GM12878 (cell line): ENCODE measurements at regions not wholly inside any gene's neighbourhood (a gene's known extent, or its start where the extent isn't known, plus 50 kb on each side); places are given as distances from the start of the nearest gene placed in this dataset.

Source experiments
- ATAC-seq: fragments of 200-7000 bp; cut with Tn5 transposase; 3 replicates; pipeline ENCODE4 v1.9.1; 2020; ENCODE audit warnings: mild to moderate bottlenecking, moderate library complexity
- BruUV-seq: library from RNA; stranded (reverse); fragments of 400-500 nt; replicated peaks from 2 replicates; lab custom pipeline; 2021; lab: Mats Ljungman, UMichigan
- CTCF ChIA-PET: fragments of 300-600 bp; sonication (Branson Sonifier 250); formaldehyde crosslinking; extraction: SDS; loops from one replicate; lab custom pipeline; 2021; ENCODE audit warnings: inconsistent platforms; lab: Yijun Ruan, JAX
- POLR2A ChIA-PET: fragments of 350-600 bp; formaldehyde crosslinking; extraction: SDS; loops from one replicate; lab custom pipeline; 2021; ENCODE audit warnings: inconsistent platforms; lab: Charles Lee
- RAD21 ChIA-PET: fragments of 300-600 bp; sonication (Branson Sonifier 250); formaldehyde crosslinking; loops from one replicate; lab custom pipeline; 2023; ENCODE audit warnings: antibody characterized with exemption; ENCODE audit not compliant: unreplicated experiment; lab: Charles Lee
- SMC1A ChIA-PET: fragments of 300-600 bp; sonication (Branson Sonifier 250); formaldehyde crosslinking; loops from one replicate; lab custom pipeline; 2023; ENCODE audit not compliant: unreplicated experiment, uncharacterized antibody; lab: Charles Lee
- DNase-seq: peaks from one replicate; pipeline ENCODE4 v3.0.0-alpha.2; 2011; ENCODE audit warnings: low read depth, low spot score
- FAIRE-seq: peaks from 3 replicates; lab custom pipeline; 2011; peaks lifted over from hg19 to GRCh38; lab: Jason Lieb, UNC
- H2AFZ ChIP-seq: 2 replicates; pipeline ENCODE4 v1.6.0; 2011; ENCODE audit warnings: low read depth, low read length, control low read depth; ENCODE audit not compliant: control insufficient read depth
- H3K27ac ChIP-seq: 2 replicates; pipeline ENCODE4 v1.5.1; 2011; ENCODE audit warnings: control low read depth; ENCODE audit not compliant: control insufficient read depth, insufficient read depth
- H3K27me3 ChIP-seq, 2 experiments: replicated peaks in 1 of 2; 2 replicates each; pipeline versions ENCODE4 v1.6.0 to v1.6.1; 2011; ENCODE audit warnings: low read length in 1 of 2; ENCODE audit not compliant: control insufficient read depth in 2 of 2, insufficient read depth in 2 of 2
- H3K36me3 ChIP-seq, 2 experiments: 2 replicates each; pipeline ENCODE4 v1.5.1; 2011; ENCODE audit warnings: low read length in 1 of 2; ENCODE audit not compliant: control insufficient read depth in 2 of 2, insufficient read depth in 2 of 2
- H3K4me1 ChIP-seq: 2 replicates; pipeline ENCODE4 v1.6.1; 2011; ENCODE audit warnings: mild to moderate bottlenecking, low read length, moderate library complexity, mixed read lengths; ENCODE audit not compliant: control insufficient read depth, insufficient read depth
- H3K4me2 ChIP-seq: 2 replicates; pipeline ENCODE4 v1.6.0; 2011; ENCODE audit warnings: control low read depth; ENCODE audit not compliant: control insufficient read depth, insufficient read depth
- H3K4me3 ChIP-seq: fragments of 200-600 bp; sonication (generic); 2 replicates; pipeline ENCODE4 v1.5.1; 2016
- H3K79me2 ChIP-seq: 2 replicates; pipeline ENCODE4 v1.6.0; 2011; ENCODE audit warnings: low read length; ENCODE audit not compliant: control insufficient read depth, insufficient read depth
- H3K9ac ChIP-seq: 2 replicates; pipeline ENCODE4 v1.8.0; 2011; ENCODE audit warnings: low read length, control low read depth, mixed read lengths; ENCODE audit not compliant: control insufficient read depth, insufficient read depth
- H3K9me3 ChIP-seq: replicated peaks from 3 replicates; pipeline ENCODE4 v1.5.1; 2011; ENCODE audit warnings: mild to moderate bottlenecking, low read length; ENCODE audit not compliant: control insufficient read depth, insufficient read depth
- H4K20me1 ChIP-seq: 2 replicates; pipeline ENCODE4 v1.6.0; 2011; ENCODE audit not compliant: control insufficient read depth, insufficient read depth
- ATF7 ChIP-seq: fragments of 450-650 bp; IDR thresholded peaks from 2 replicates; pipeline ENCODE4 v1.6.1; 2016; ENCODE audit warnings: low read depth, mild to moderate bottlenecking
- BMI1 ChIP-seq: fragments of 450-650 bp; IDR thresholded peaks from 2 replicates; pipeline ENCODE4 v1.6.1; 2016; ENCODE audit warnings: mild to moderate bottlenecking, moderate library complexity, borderline replicate concordance
- CEBPB ChIP-seq, 2 experiments: fragments of 150-350 bp in 1 of 2; IDR thresholded peaks; 2 replicates each; pipeline ENCODE4 v1.6.1; 2012 to 2014; ENCODE audit warnings: low read depth in 2 of 2, low read length in 2 of 2, borderline replicate concordance in 1 of 2, inconsistent platforms in 1 of 2
- CREB1 ChIP-seq: IDR thresholded peaks from 2 replicates; pipeline ENCODE4 v1.6.1; 2012; ENCODE audit warnings: low read depth, mild to moderate bottlenecking, inconsistent platforms
- DPF2 ChIP-seq: fragments of 450-650 bp; IDR thresholded peaks from 2 replicates; pipeline ENCODE4 v1.6.1; 2017; ENCODE audit warnings: mild to moderate bottlenecking
- E4F1 ChIP-seq: fragments of 450-650 bp; IDR thresholded peaks from 2 replicates; pipeline ENCODE4 v1.6.1; 2018; ENCODE audit warnings: borderline replicate concordance, mild to moderate bottlenecking; ENCODE audit not compliant: partially characterized antibody
- JUNB ChIP-seq: IDR thresholded peaks from 2 replicates; pipeline ENCODE4 v1.6.1; 2016; ENCODE audit warnings: antibody characterized with exemption, mild to moderate bottlenecking
- KAT2A ChIP-seq: conservative IDR thresholded peaks from 2 replicates; pipeline ENCODE4 v1.6.1; 2011; ENCODE audit warnings: low read depth, low read length; ENCODE audit not compliant: control insufficient read depth
- MLLT1 ChIP-seq: fragments of 450-650 bp; IDR thresholded peaks from 2 replicates; pipeline ENCODE4 v1.6.1; 2016; ENCODE audit warnings: mild to moderate bottlenecking
- MTA2 ChIP-seq: fragments of 450-650 bp; IDR thresholded peaks from 2 replicates; pipeline ENCODE4 v1.6.1; 2016; ENCODE audit warnings: low read depth, mild to moderate bottlenecking, moderate library complexity
- NKRF ChIP-seq: fragments of 450-650 bp; conservative IDR thresholded peaks from 2 replicates; pipeline ENCODE4 v1.6.1; 2017; ENCODE audit warnings: mild to moderate bottlenecking, moderate library complexity
- PAX8 ChIP-seq: fragments of 450-650 bp; IDR thresholded peaks from 2 replicates; pipeline ENCODE4 v1.6.1; 2017; ENCODE audit warnings: mild to moderate bottlenecking, moderate library complexity
- SIN3A ChIP-seq: IDR thresholded peaks from 2 replicates; pipeline ENCODE4 v1.6.1; 2012; ENCODE audit warnings: low read depth, low read length, improper control_type of control experiment
- SMARCA5 ChIP-seq: fragments of 450-650 bp; IDR thresholded peaks from 2 replicates; pipeline ENCODE4 v1.6.1; 2017; ENCODE audit warnings: mild to moderate bottlenecking
- SUPT20H ChIP-seq: IDR thresholded peaks from 2 replicates; pipeline ENCODE4 v1.6.1; 2011; ENCODE audit warnings: low read depth, mild to moderate bottlenecking, low read length, moderate library complexity, borderline replicate concordance; ENCODE audit not compliant: control insufficient read depth
- ZBTB40 ChIP-seq: fragments of 450-650 bp; IDR thresholded peaks from 2 replicates; pipeline ENCODE4 v1.6.1; 2016; ENCODE audit warnings: mild to moderate bottlenecking, moderate library complexity, borderline replicate concordance
- WGBS: methylation state at CpG from one replicate; pipeline ENCODE4 v1.1.6; 2016; ENCODE audit warnings: low lambda C conversion rate; ENCODE audit not compliant: insufficient replicate concordance, insufficient coverage; ENCODE audit errors: missing lambda C conversion rate; 5-methylcytosine and 5-hydroxymethylcytosine counted together
- in situ Hi-C: fragments of 300-500 bp; cut with MboI; formaldehyde crosslinking; loops from 9 replicates; pipeline ENCODE4 v1.14.3; 2018; ENCODE audit warnings: mixed read lengths
- intact Hi-C: fragments of 100-400 bp; cut with micrococcal nuclease; formaldehyde crosslinking; loops from one replicate; pipeline ENCODE4 v1.14.2; 2022; ENCODE audit not compliant: unreplicated experiment

- H2AFZ ChIP-seq = no peak overlapping the region
- no peaks in the 10 kb centered on the region for H3K4me1 ChIP-seq
- H3K36me3 ChIP-seq = no peaks in the 10 kb centered on the region
- H3K27me3 ChIP-seq = no peaks in the 10 kb centered on the region
- ChIA-PET POLR2A (no interaction called here), SMC1A (no interaction called here), CTCF (no interaction called here), RAD21 (no interaction called here)
- H3K4me2 ChIP-seq = no peak overlapping the region
- WGBS = 5% methylated on average over 1 of the region's 1 CpG
- in situ Hi-C loops = no loop called here
- H3K27ac ChIP-seq = no peak overlapping the region
- DNase-seq (no peak), FAIRE-seq (peak; percentile 27), ATAC-seq (no peak)
- H4K20me1 ChIP-seq = no peaks in the 10 kb centered on the region
- intact Hi-C loops = no loop called here
- H3K4me3 ChIP-seq = no peak overlapping the region
- no peaks in the 10 kb centered on the region for H3K79me2 ChIP-seq
- no peak overlapping the region for H3K9ac ChIP-seq
- TF ChIP-seq ZBTB40 (no peak), KAT2A (no peak), E4F1 (no peak), BMI1 (no peak), DPF2 (no peak), JUNB (no peak), MLLT1 (no peak), MTA2 (no peak), CREB1 (no peak), NKRF (no peak), ATF7 (no peak), CEBPB (IDR thresholded peaks at IDR 0.05; ENCODE audit: borderline replicate concordance in 1 of 2, low read depth in 2 of 2, low read length in 2 of 2) (no peak), SIN3A (no peak), SMARCA5 (no peak), SUPT20H (no peak), PAX8 (no peak)
- H3K9me3 ChIP-seq = no peaks in the 10 kb centered on the region
- no TSS peak for BruUV-seq
Observed at GRCh38 chr14:29265852-29266251, 499.3 kb downstream of the FOXG1 start.
